GM12878 (cell line): ENCODE measurements at regions not wholly inside any gene's neighbourhood (a gene's known extent, or its start where the extent isn't known, plus 50 kb on each side); places are given as distances from the start of the nearest gene placed in this dataset.

Source experiments
- ATAC-seq: fragments of 200-7000 bp; cut with Tn5 transposase; 3 replicates; pipeline ENCODE4 v1.9.1; 2020; ENCODE audit warnings: mild to moderate bottlenecking, moderate library complexity
- BruUV-seq: library from RNA; stranded (reverse); fragments of 400-500 nt; replicated peaks from 2 replicates; lab custom pipeline; 2021; lab: Mats Ljungman, UMichigan
- CTCF ChIA-PET: fragments of 300-600 bp; sonication (Branson Sonifier 250); formaldehyde crosslinking; extraction: SDS; loops from one replicate; lab custom pipeline; 2021; ENCODE audit warnings: inconsistent platforms; lab: Yijun Ruan, JAX
- POLR2A ChIA-PET: fragments of 350-600 bp; formaldehyde crosslinking; extraction: SDS; loops from one replicate; lab custom pipeline; 2021; ENCODE audit warnings: inconsistent platforms; lab: Charles Lee
- RAD21 ChIA-PET: fragments of 300-600 bp; sonication (Branson Sonifier 250); formaldehyde crosslinking; loops from one replicate; lab custom pipeline; 2023; ENCODE audit warnings: antibody characterized with exemption; ENCODE audit not compliant: unreplicated experiment; lab: Charles Lee
- SMC1A ChIA-PET: fragments of 300-600 bp; sonication (Branson Sonifier 250); formaldehyde crosslinking; loops from one replicate; lab custom pipeline; 2023; ENCODE audit not compliant: unreplicated experiment, uncharacterized antibody; lab: Charles Lee
- DNase-seq: peaks from one replicate; pipeline ENCODE4 v3.0.0-alpha.2; 2011; ENCODE audit warnings: low read depth, low spot score
- FAIRE-seq: peaks from 3 replicates; lab custom pipeline; 2011; peaks lifted over from hg19 to GRCh38; lab: Jason Lieb, UNC
- H2AFZ ChIP-seq: 2 replicates; pipeline ENCODE4 v1.6.0; 2011; ENCODE audit warnings: low read depth, low read length, control low read depth; ENCODE audit not compliant: control insufficient read depth
- H3K27ac ChIP-seq: 2 replicates; pipeline ENCODE4 v1.5.1; 2011; ENCODE audit warnings: control low read depth; ENCODE audit not compliant: control insufficient read depth, insufficient read depth
- H3K27me3 ChIP-seq, 2 experiments: replicated peaks in 1 of 2; 2 replicates each; pipeline versions ENCODE4 v1.6.0 to v1.6.1; 2011; ENCODE audit warnings: low read length in 1 of 2; ENCODE audit not compliant: control insufficient read depth in 2 of 2, insufficient read depth in 2 of 2
- H3K36me3 ChIP-seq, 2 experiments: 2 replicates each; pipeline ENCODE4 v1.5.1; 2011; ENCODE audit warnings: low read length in 1 of 2; ENCODE audit not compliant: control insufficient read depth in 2 of 2, insufficient read depth in 2 of 2
- H3K4me1 ChIP-seq: 2 replicates; pipeline ENCODE4 v1.6.1; 2011; ENCODE audit warnings: mild to moderate bottlenecking, low read length, moderate library complexity, mixed read lengths; ENCODE audit not compliant: control insufficient read depth, insufficient read depth
- H3K4me2 ChIP-seq: 2 replicates; pipeline ENCODE4 v1.6.0; 2011; ENCODE audit warnings: control low read depth; ENCODE audit not compliant: control insufficient read depth, insufficient read depth
- H3K4me3 ChIP-seq: fragments of 200-600 bp; sonication (generic); 2 replicates; pipeline ENCODE4 v1.5.1; 2016
- H3K79me2 ChIP-seq: 2 replicates; pipeline ENCODE4 v1.6.0; 2011; ENCODE audit warnings: low read length; ENCODE audit not compliant: control insufficient read depth, insufficient read depth
- H3K9ac ChIP-seq: 2 replicates; pipeline ENCODE4 v1.8.0; 2011; ENCODE audit warnings: low read length, control low read depth, mixed read lengths; ENCODE audit not compliant: control insufficient read depth, insufficient read depth
- H3K9me3 ChIP-seq: replicated peaks from 3 replicates; pipeline ENCODE4 v1.5.1; 2011; ENCODE audit warnings: mild to moderate bottlenecking, low read length; ENCODE audit not compliant: control insufficient read depth, insufficient read depth
- H4K20me1 ChIP-seq: 2 replicates; pipeline ENCODE4 v1.6.0; 2011; ENCODE audit not compliant: control insufficient read depth, insufficient read depth
- CREB1 ChIP-seq: IDR thresholded peaks from 2 replicates; pipeline ENCODE4 v1.6.1; 2012; ENCODE audit warnings: low read depth, mild to moderate bottlenecking, inconsistent platforms
- DPF2 ChIP-seq: fragments of 450-650 bp; IDR thresholded peaks from 2 replicates; pipeline ENCODE4 v1.6.1; 2017; ENCODE audit warnings: mild to moderate bottlenecking
- FOS ChIP-seq: IDR thresholded peaks from 3 replicates; pipeline ENCODE4 v1.6.1; 2011; ENCODE audit warnings: borderline replicate concordance; ENCODE audit not compliant: insufficient read length; ENCODE audit errors: extremely low read depth
- IKZF1 ChIP-seq: fragments of 450-650 bp; conservative IDR thresholded peaks from 2 replicates; pipeline ENCODE4 v1.6.1; 2017; ENCODE audit warnings: antibody characterized with exemption, mild to moderate bottlenecking
- JUND ChIP-seq: IDR thresholded peaks from 2 replicates; pipeline ENCODE4 v1.6.1; 2012; ENCODE audit warnings: low read depth, mild to moderate bottlenecking, low read length, improper control_type of control experiment, moderate library complexity
- PAX8 ChIP-seq: fragments of 450-650 bp; IDR thresholded peaks from 2 replicates; pipeline ENCODE4 v1.6.1; 2017; ENCODE audit warnings: mild to moderate bottlenecking, moderate library complexity
- PML ChIP-seq: IDR thresholded peaks from 2 replicates; pipeline ENCODE4 v1.6.1; 2012; ENCODE audit warnings: low read length, inconsistent platforms
- SMAD5 ChIP-seq: IDR thresholded peaks from 2 replicates; pipeline ENCODE4 v1.6.1; 2016; ENCODE audit warnings: antibody characterized with exemption, low read depth
- SP1 ChIP-seq: IDR thresholded peaks from one replicate; pipeline ENCODE4 v1.6.1; 2011; ENCODE audit warnings: low read depth, low read length
- USF1 ChIP-seq: IDR thresholded peaks from 2 replicates; pipeline ENCODE4 v1.6.1; 2011; ENCODE audit warnings: borderline replicate concordance, low read depth, mild to moderate bottlenecking, moderate library complexity, mixed read lengths, low read length; ENCODE audit not compliant: insufficient read depth; ENCODE audit errors: extremely low read length
- ZNF217 ChIP-seq: fragments of 450-650 bp; IDR thresholded peaks from 2 replicates; pipeline ENCODE4 v1.6.1; 2017; ENCODE audit warnings: antibody characterized with exemption, mild to moderate bottlenecking
- WGBS: methylation state at CpG from one replicate; pipeline ENCODE4 v1.1.6; 2016; ENCODE audit warnings: low lambda C conversion rate; ENCODE audit not compliant: insufficient replicate concordance, insufficient coverage; ENCODE audit errors: missing lambda C conversion rate; 5-methylcytosine and 5-hydroxymethylcytosine counted together
- in situ Hi-C: fragments of 300-500 bp; cut with MboI; formaldehyde crosslinking; loops from 9 replicates; pipeline ENCODE4 v1.14.3; 2018; ENCODE audit warnings: mixed read lengths
- intact Hi-C: fragments of 100-400 bp; cut with micrococcal nuclease; formaldehyde crosslinking; loops from one replicate; pipeline ENCODE4 v1.14.2; 2022; ENCODE audit not compliant: unreplicated experiment
- TF ChIP-seq, protein P1 (sequence below): fragments of 450-650 bp; IDR thresholded peaks from 2 replicates; pipeline ENCODE4 v1.6.1; 2018; ENCODE audit warnings: borderline replicate concordance, mild to moderate bottlenecking; ENCODE audit not compliant: partially characterized antibody

DNA sequence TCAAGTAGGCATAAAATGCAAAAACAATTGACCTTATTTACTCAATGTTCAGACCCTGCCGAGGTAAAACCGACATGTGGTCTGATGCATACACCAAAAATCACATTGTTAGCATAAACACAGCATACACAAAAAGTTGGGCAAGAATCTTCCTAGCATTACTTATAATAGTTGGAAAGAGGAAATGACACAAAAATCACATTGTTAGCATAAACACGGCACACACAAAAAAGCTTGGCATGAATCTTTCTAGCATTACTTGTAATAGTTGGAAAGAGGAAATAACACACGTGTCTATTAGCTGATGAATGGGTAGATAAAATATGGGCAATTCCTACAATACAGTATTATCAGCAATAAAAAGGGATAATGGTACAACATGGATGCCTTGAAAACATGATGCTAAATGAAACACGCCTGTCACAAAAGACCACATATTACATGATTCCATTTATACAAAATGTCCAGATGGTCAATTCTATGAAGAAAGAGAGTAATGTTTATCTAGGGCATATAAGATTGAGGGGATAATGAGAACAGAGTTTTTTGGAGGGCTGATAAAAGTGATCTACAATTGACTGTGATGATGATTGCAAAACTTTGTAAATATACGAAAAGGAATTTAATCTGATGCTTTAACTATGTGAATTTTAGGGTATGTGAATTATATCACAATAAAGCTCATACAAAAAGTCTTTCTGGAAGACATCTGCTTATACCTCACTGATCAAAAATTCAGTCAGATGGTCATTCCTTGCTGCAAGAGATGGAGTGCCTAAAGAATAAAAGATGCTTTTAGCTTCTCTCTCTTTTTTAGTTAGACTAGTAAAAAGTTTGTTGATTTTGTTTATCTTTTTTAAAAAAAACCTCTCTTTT is 1019.5 kb upstream of the CITED2 start:
- H3K36me3 ChIP-seq = no peaks in the 10 kb centered on the region
- SMC1A ChIA-PET = interaction anchor here (0.7 kb wide), 1 partner anchor 386 kb away, joined by 3 read pairs; no protein-coding TSS in a partner anchor
- TF ChIP-seq PAX8 (no peak), PML (no peak), ZNF217 (no peak), DPF2 (no peak), JUND (no peak), SMAD5 (no peak), IKZF1 (no peak), USF1 (no peak), FOS (no peak), SP1 (no peak), CREB1 (no peak)
- TF ChIP-seq, protein P1, sequence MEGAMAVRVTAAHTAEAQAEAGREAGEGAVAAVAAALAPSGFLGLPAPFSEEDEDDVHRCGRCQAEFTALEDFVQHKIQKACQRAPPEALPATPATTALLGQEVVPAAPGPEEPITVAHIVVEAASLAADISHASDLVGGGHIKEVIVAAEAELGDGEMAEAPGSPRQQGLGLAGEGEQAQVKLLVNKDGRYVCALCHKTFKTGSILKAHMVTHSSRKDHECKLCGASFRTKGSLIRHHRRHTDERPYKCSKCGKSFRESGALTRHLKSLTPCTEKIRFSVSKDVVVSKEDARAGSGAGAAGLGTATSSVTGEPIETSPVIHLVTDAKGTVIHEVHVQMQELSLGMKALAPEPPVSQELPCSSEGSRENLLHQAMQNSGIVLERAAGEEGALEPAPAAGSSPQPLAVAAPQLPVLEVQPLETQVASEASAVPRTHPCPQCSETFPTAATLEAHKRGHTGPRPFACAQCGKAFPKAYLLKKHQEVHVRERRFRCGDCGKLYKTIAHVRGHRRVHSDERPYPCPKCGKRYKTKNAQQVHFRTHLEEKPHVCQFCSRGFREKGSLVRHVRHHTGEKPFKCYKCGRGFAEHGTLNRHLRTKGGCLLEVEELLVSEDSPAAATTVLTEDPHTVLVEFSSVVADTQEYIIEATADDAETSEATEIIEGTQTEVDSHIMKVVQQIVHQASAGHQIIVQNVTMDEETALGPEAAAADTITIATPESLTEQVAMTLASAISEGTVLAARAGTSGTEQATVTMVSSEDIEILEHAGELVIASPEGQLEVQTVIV = no peak
- TF ChIP-seq, all 136 proteins: peak for 0
- ChIA-PET POLR2A (no interaction called here), CTCF (no interaction called here), RAD21 (no interaction called here)
- BruUV-seq = no TSS peak
- Histone ChIP-seq H3K79me2 (no peaks in the 10 kb centered on the region), H3K27ac (no peak overlapping the region), H3K4me3 (no peak overlapping the region), H3K9me3 (no peaks in the 10 kb centered on the region), H3K27me3 (no peaks in the 10 kb centered on the region), H3K4me1 (no peaks in the 10 kb centered on the region), H3K4me2 (no peak overlapping the region), H3K9ac (no peak overlapping the region), H2AFZ (no peak overlapping the region), H4K20me1 (no peaks in the 10 kb centered on the region)
- intact Hi-C loops = no loop called here
- DNase-seq (no peak), ATAC-seq (no peak), FAIRE-seq (no peak)
- in situ Hi-C loops = no loop called here
- WGBS = 35% methylated on average over 6 of the region's 6 CpGs
